ENCODE measurements at regions not wholly inside any gene's neighbourhood (a gene's known extent, or its start where the extent isn't known, plus 50 kb on each side); places are given as distances from the start of the nearest gene placed in this dataset.
"Not testable (repeated sequence)": the region's sequence is repeated elsewhere in the genome, so short reads cannot be mapped to it uniquely, and the experiment has no call there.

GRCh38 chr4:78660559-78660958, 109.0 kb downstream of the ANXA3 start:
- no peak overlapping the region for H3K4me3 Mint-ChIP-seq
- DNase-seq (ENCODE audit: low spot score) (no peak), ATAC-seq (no peak)
- H3K9me3 Mint-ChIP-seq = no peaks in the 10 kb centered on the region
- peaks cover 21 to 26% of the 10 kb centered on the region in 2 donors for H3K4me1 Mint-ChIP-seq (ENCODE audit: low read depth in 2 of 2)
- H3K27ac Mint-ChIP-seq = no peak overlapping the region
- H3K27me3 Mint-ChIP-seq = peaks cover 6 to 18% of the 10 kb centered on the region in 2 donors
- no peaks in the 10 kb centered on the region for H3K36me3 Mint-ChIP-seq

- H3K27ac Mint-ChIP-seq = no peak overlapping the region
- no peak overlapping the region for H3K4me3 Mint-ChIP-seq
- peaks cover 6 to 18% of the 10 kb centered on the region in 2 donors for H3K27me3 Mint-ChIP-seq
- no peak for DNase-seq (ENCODE audit: low spot score)
- H3K9me3 Mint-ChIP-seq = no peaks in the 10 kb centered on the region
- no peak for ATAC-seq
- no peaks in the 10 kb centered on the region for H3K36me3 Mint-ChIP-seq
- peaks cover 21 to 26% of the 10 kb centered on the region in 2 donors for H3K4me1 Mint-ChIP-seq (ENCODE audit: low read depth in 2 of 2)
Observed at GRCh38 chr4:78661086-78661690, 109.6 kb downstream of the ANXA3 start.

- no peaks in the 10 kb centered on the region for H3K9me3 Mint-ChIP-seq
- peak; percentile 67 to 70 for ATAC-seq
- no peaks in the 10 kb centered on the region for H3K36me3 Mint-ChIP-seq
- peaks cover 22 to 27% of the 10 kb centered on the region in 2 donors for H3K4me1 Mint-ChIP-seq (ENCODE audit: low read depth in 2 of 2)
- H3K27ac Mint-ChIP-seq = no peak overlapping the region
- H3K4me3 Mint-ChIP-seq = no peak overlapping the region
- DNase-seq (ENCODE audit: low spot score) = no peak
- H3K27me3 Mint-ChIP-seq = peaks cover 6 to 18% of the 10 kb centered on the region in 2 donors
Observed at GRCh38 chr4:78661921-78662521, 110.5 kb downstream of the ANXA3 start.

- H3K36me3 Mint-ChIP-seq = no peaks in the 10 kb centered on the region
- peaks cover 6 to 18% of the 10 kb centered on the region in 2 donors for H3K27me3 Mint-ChIP-seq
- no peaks in the 10 kb centered on the region for H3K9me3 Mint-ChIP-seq
- DNase-seq (ENCODE audit: low spot score) (no peak), ATAC-seq (no peak)
- H3K4me1 Mint-ChIP-seq (ENCODE audit: low read depth in 2 of 2) = peaks cover 18 to 21% of the 10 kb centered on the region in 2 donors
- no peak overlapping the region for H3K4me3 Mint-ChIP-seq
- no peak overlapping the region for H3K27ac Mint-ChIP-seq
Observed at GRCh38 chr4:78662658-78663057, 111.1 kb downstream of the ANXA3 start.

GRCh38 chr4:78664296-78664695, 111.9 kb upstream of the BMP2K start:
- not testable (repeated sequence) for H3K27ac Mint-ChIP-seq; H3K36me3 Mint-ChIP-seq; ATAC-seq; H3K4me1 Mint-ChIP-seq (ENCODE audit: low read depth in 2 of 2); H3K9me3 Mint-ChIP-seq; H3K4me3 Mint-ChIP-seq; DNase-seq (ENCODE audit: low spot score)
- peaks cover 9 to 18% of the 10 kb centered on the region in 2 donors for H3K27me3 Mint-ChIP-seq

GRCh38 chr4:78665216-78665770, 110.9 kb upstream of the BMP2K start:
- H3K9me3 Mint-ChIP-seq = no peaks in the 10 kb centered on the region
- no peak overlapping the region for H3K4me3 Mint-ChIP-seq
- no peak for ATAC-seq
- peaks cover 4 to 8% of the 10 kb centered on the region in 2 donors for H3K4me1 Mint-ChIP-seq (ENCODE audit: low read depth in 2 of 2)
- peaks cover 7 to 18% of the 10 kb centered on the region in 2 donors for H3K27me3 Mint-ChIP-seq
- no peak overlapping the region for H3K27ac Mint-ChIP-seq
- H3K36me3 Mint-ChIP-seq = no peaks in the 10 kb centered on the region
- no peak for DNase-seq (ENCODE audit: low spot score)

GRCh38 chr4:78666830-78667258, 109.3 kb upstream of the BMP2K start:
- ATAC-seq (no peak), DNase-seq (ENCODE audit: low spot score) (no peak)
- peaks cover 4 to 8% of the 10 kb centered on the region in 2 donors for H3K4me1 Mint-ChIP-seq (ENCODE audit: low read depth in 2 of 2)
- no peaks in the 10 kb centered on the region for H3K9me3 Mint-ChIP-seq
- H3K27me3 Mint-ChIP-seq = peaks cover 7 to 18% of the 10 kb centered on the region in 2 donors
- H3K4me3 Mint-ChIP-seq = no peak overlapping the region
- peak overlapping the region in 1 of 2 donors; percentile 25 for H3K27ac Mint-ChIP-seq
- H3K36me3 Mint-ChIP-seq = no peaks in the 10 kb centered on the region

- no peak for ATAC-seq
- peaks cover 4% of the 10 kb centered on the region in 2 donors for H3K4me1 Mint-ChIP-seq (ENCODE audit: low read depth in 2 of 2)
- DNase-seq (ENCODE audit: low spot score) = no peak
- no peaks in the 10 kb centered on the region for H3K9me3 Mint-ChIP-seq
- H3K27ac Mint-ChIP-seq = peak overlapping the region in 1 of 2 donors; percentile 25
- no peak overlapping the region for H3K4me3 Mint-ChIP-seq
- H3K27me3 Mint-ChIP-seq = peaks cover 7 to 18% of the 10 kb centered on the region in 2 donors
- no peaks in the 10 kb centered on the region for H3K36me3 Mint-ChIP-seq
Observed at GRCh38 chr4:78667325-78667724, 108.8 kb upstream of the BMP2K start.

GRCh38 chr4:78667764-78668163, 108.4 kb upstream of the BMP2K start:
- DNase-seq (ENCODE audit: low spot score) (no peak), ATAC-seq (no peak)
- no peak overlapping the region for H3K27ac Mint-ChIP-seq
- H3K4me3 Mint-ChIP-seq = no peak overlapping the region
- H3K27me3 Mint-ChIP-seq = peaks cover 10 to 18% of the 10 kb centered on the region in 2 donors
- peaks cover 4% of the 10 kb centered on the region in 2 donors for H3K4me1 Mint-ChIP-seq (ENCODE audit: low read depth in 2 of 2)
- no peaks in the 10 kb centered on the region for H3K9me3 Mint-ChIP-seq
- H3K36me3 Mint-ChIP-seq = no peaks in the 10 kb centered on the region

GRCh38 chr4:78669453-78669852, 106.7 kb upstream of the BMP2K start:
- ATAC-seq (no peak), DNase-seq (ENCODE audit: low spot score) (no peak)
- Mint-ChIP-seq H3K36me3 (no peaks in the 10 kb centered on the region), H3K9me3 (no peaks in the 10 kb centered on the region), H3K4me3 (no peak overlapping the region), H3K27ac (no peak overlapping the region), H3K27me3 (peaks cover 2 to 8% of the 10 kb centered on the region in 2 donors), H3K4me1 (ENCODE audit: low read depth in 2 of 2) (peaks cover 4% of the 10 kb centered on the region in 2 donors)

- Mint-ChIP-seq H3K4me1 (ENCODE audit: low read depth in 2 of 2) (no peaks in the 10 kb centered on the region), H3K9me3 (peaks cover 3% of the 10 kb centered on the region)
- ATAC-seq = no peak
Observed at GRCh38 chr4:78671903-78672815, 104.0 kb upstream of the BMP2K start.

GRCh38 chr4:78673337-78673736, 102.8 kb upstream of the BMP2K start:
- ATAC-seq (no peak), DNase-seq (ENCODE audit: low spot score) (no peak)
- peaks cover 8% of the 10 kb centered on the region in 2 donors for H3K27me3 Mint-ChIP-seq
- H3K9me3 Mint-ChIP-seq = peaks cover 3% of the 10 kb centered on the region
- H3K4me1 Mint-ChIP-seq (ENCODE audit: low read depth in 2 of 2) = no peaks in the 10 kb centered on the region
- H3K27ac Mint-ChIP-seq = no peak overlapping the region
- no peaks in the 10 kb centered on the region for H3K36me3 Mint-ChIP-seq
- H3K4me3 Mint-ChIP-seq = no peak overlapping the region

More at GRCh38 chr4:78671903-78672815, 104.0 kb upstream of the BMP2K start:
- DNase-seq (ENCODE audit: low spot score) = no peak
- Mint-ChIP-seq H3K4me3 (no peak overlapping the region), H3K27me3 (peaks cover 8% of the 10 kb centered on the region in 2 donors), H3K36me3 (no peaks in the 10 kb centered on the region), H3K27ac (no peak overlapping the region)

GRCh38 chr4:78675325-78675724, 100.8 kb upstream of the BMP2K start:
- DNase-seq (ENCODE audit: low spot score) (no peak), ATAC-seq (no peak)
- Mint-ChIP-seq H3K9me3 (peaks cover 3% of the 10 kb centered on the region), H3K4me1 (ENCODE audit: low read depth in 2 of 2) (no peaks in the 10 kb centered on the region), H3K36me3 (no peaks in the 10 kb centered on the region), H3K4me3 (no peak overlapping the region), H3K27ac (no peak overlapping the region), H3K27me3 (peaks cover 7 to 8% of the 10 kb centered on the region in 2 donors)

Data from natural killer cell treated with Interleukin-12 subunit alpha and Interleukin-12 subunit beta and Interleukin-15 and Interleukin-18, amount 100 ng/mL, for 72 hours (primary cell).